H9 (cell line): ENCODE measurements at regions not wholly inside any gene's neighbourhood (a gene's known extent, or its start where the extent isn't known, plus 50 kb on each side); places are given as distances from the start of the nearest gene placed in this dataset.

Experiments
- DNase-seq: peaks from one replicate; pipeline ENCODE4 v3.0.0-alpha.2; 2017
- H2AFZ ChIP-seq: one replicate; pipeline ENCODE4 v1.6.1; 2013; ENCODE audit warnings: mild to moderate bottlenecking, low read length, control low read depth, moderate library complexity
- H2AK5ac ChIP-seq: 2 replicates; pipeline ENCODE4 v1.6.1; 2013; ENCODE audit warnings: low read length, control low read depth, mixed read lengths; ENCODE audit not compliant: insufficient read length
- H2BK120ac ChIP-seq: one replicate; pipeline ENCODE4 v1.6.1; 2013; ENCODE audit warnings: low read depth, mild to moderate bottlenecking, low read length, control low read depth, inconsistent platforms; ENCODE audit not compliant: poor library complexity, severe bottlenecking
- H2BK12ac ChIP-seq: 2 replicates; pipeline ENCODE4 v1.6.1; 2013; ENCODE audit warnings: low read length, control low read depth, mixed read lengths, low read depth; ENCODE audit not compliant: insufficient read length
- H2BK15ac ChIP-seq: 2 replicates; pipeline ENCODE4 v1.6.1; 2013; ENCODE audit warnings: low read depth, low read length, control low read depth
- H2BK20ac ChIP-seq: one replicate; pipeline ENCODE4 v1.6.1; 2013; ENCODE audit warnings: low read depth, mild to moderate bottlenecking, low read length, control low read depth, inconsistent platforms; ENCODE audit not compliant: poor library complexity, severe bottlenecking
- H2BK5ac ChIP-seq: 2 replicates; pipeline ENCODE4 v1.6.1; 2013; ENCODE audit warnings: low read length, control low read depth, mixed read lengths; ENCODE audit not compliant: insufficient read length
- H3K14ac ChIP-seq: 2 replicates; pipeline ENCODE4 v1.6.1; 2013; ENCODE audit warnings: low read length, control low read depth; ENCODE audit not compliant: insufficient read depth
- H3K18ac ChIP-seq: 2 replicates; pipeline ENCODE4 v1.6.1; 2013; ENCODE audit warnings: low read depth, mild to moderate bottlenecking, mixed read lengths, low read length, control low read depth; ENCODE audit not compliant: insufficient read length
- H3K23ac ChIP-seq: 2 replicates; pipeline ENCODE4 v1.6.1; 2013; ENCODE audit warnings: low read length, control low read depth, mixed read lengths, low read depth; ENCODE audit not compliant: insufficient read length
- H3K23me2 ChIP-seq: 2 replicates; pipeline ENCODE4 v1.6.1; 2013; ENCODE audit warnings: low read depth, mild to moderate bottlenecking, mixed read lengths, low read length, control low read depth; ENCODE audit not compliant: insufficient read length, poor library complexity, severe bottlenecking
- H3K27ac ChIP-seq: 2 replicates; pipeline ENCODE4 v1.5.1; 2013; ENCODE audit warnings: low read length, control low read depth, mixed read lengths, low read depth; ENCODE audit not compliant: insufficient read length
- H3K27me3 ChIP-seq: 2 replicates; pipeline ENCODE4 v1.6.1; 2013; ENCODE audit warnings: low read length, control low read depth, inconsistent platforms; ENCODE audit not compliant: insufficient read depth
- H3K4ac ChIP-seq: 2 replicates; pipeline ENCODE4 v1.6.1; 2013; ENCODE audit warnings: low read depth, mild to moderate bottlenecking, control low read depth, inconsistent platforms, low read length, moderate library complexity
- H3K4me1 ChIP-seq: 2 replicates; pipeline ENCODE4 v1.6.1; 2013; ENCODE audit warnings: low read length, control low read depth, inconsistent platforms; ENCODE audit not compliant: insufficient read depth
- H3K4me2 ChIP-seq: 2 replicates; pipeline ENCODE4 v1.6.1; 2013; ENCODE audit warnings: low read length, control low read depth, mixed read lengths; ENCODE audit not compliant: insufficient read length, insufficient read depth
- H3K56ac ChIP-seq: 2 replicates; pipeline ENCODE4 v1.6.1; 2013; ENCODE audit warnings: low read depth, mild to moderate bottlenecking, mixed read lengths, low read length, control low read depth; ENCODE audit not compliant: insufficient read length
- H3K79me1 ChIP-seq: 2 replicates; pipeline ENCODE4 v1.6.1; 2013; ENCODE audit warnings: low read depth, mild to moderate bottlenecking, moderate library complexity, low read length, control low read depth, inconsistent platforms; ENCODE audit not compliant: insufficient read depth, poor library complexity, severe bottlenecking
- H3K79me2 ChIP-seq: 2 replicates; pipeline ENCODE4 v1.6.1; 2013; ENCODE audit warnings: low read length, control low read depth, inconsistent platforms; ENCODE audit not compliant: insufficient read depth
- H3K9ac ChIP-seq: 2 replicates; pipeline ENCODE4 v1.6.1; 2013; ENCODE audit warnings: low read length, control low read depth, mixed read lengths; ENCODE audit not compliant: insufficient read length; ENCODE audit errors: extremely low read depth
- H3K9me3 ChIP-seq: one replicate; pipeline ENCODE4 v1.6.1; 2013; ENCODE audit warnings: low read depth, low read length, inconsistent platforms; ENCODE audit not compliant: control insufficient read depth
- H3T11ph ChIP-seq: one replicate; pipeline ENCODE4 v1.6.1; 2013; ENCODE audit warnings: mild to moderate bottlenecking, low read length, control low read depth, inconsistent platforms
- H4K20me1 ChIP-seq: one replicate; pipeline ENCODE4 v1.6.1; 2013; ENCODE audit not compliant: control insufficient read depth, insufficient read length, insufficient read depth
- H4K5ac ChIP-seq: 2 replicates; pipeline ENCODE4 v1.6.1; 2013; ENCODE audit warnings: low read depth, mild to moderate bottlenecking, mixed read lengths, low read length, control low read depth; ENCODE audit not compliant: insufficient read length
- H4K8ac ChIP-seq: replicated peaks from 2 replicates; pipeline ENCODE4 v1.6.1; 2013; ENCODE audit warnings: low read length, control low read depth, mixed read lengths, low read depth; ENCODE audit not compliant: insufficient read length
- H4K91ac ChIP-seq: 2 replicates; pipeline ENCODE4 v1.6.1; 2013; ENCODE audit warnings: low read depth, mild to moderate bottlenecking, moderate library complexity, mixed read lengths, low read length, control low read depth; ENCODE audit not compliant: insufficient read length
- H3K27ac Mint-ChIP-seq, 3 experiments: 2 replicates in 2 of 3; 3 replicates in 1 of 3; pipeline ENCODE4 v1.8.0; 2020 to 2021; ENCODE audit warnings: mixed read lengths in 3 of 3, mild to moderate bottlenecking in 1 of 3, moderate library complexity in 1 of 3
- H3K27me3 Mint-ChIP-seq: 2 replicates; pipeline ENCODE4 v1.8.0; 2021; ENCODE audit warnings: low read depth, mild to moderate bottlenecking, moderate library complexity, mixed read lengths
- H3K36me3 Mint-ChIP-seq, 3 experiments: 2 replicates in 2 of 3; 3 replicates in 1 of 3; pipeline ENCODE4 v1.8.0; 2020 to 2021; ENCODE audit warnings: low read depth in 3 of 3, mixed read lengths in 3 of 3; ENCODE audit not compliant: insufficient read depth in 1 of 3
- H3K4me1 Mint-ChIP-seq, 2 experiments: 2 replicates each; pipeline ENCODE4 v1.8.0; 2020; ENCODE audit warnings: mixed read lengths in 2 of 2
- H3K4me3 Mint-ChIP-seq, 2 experiments: 2 replicates in 1 of 2; 3 replicates in 1 of 2; pipeline ENCODE4 v1.8.0; 2020 to 2021; ENCODE audit warnings: mild to moderate bottlenecking in 2 of 2, mixed read lengths in 2 of 2, moderate library complexity in 1 of 2
- H3K9me3 Mint-ChIP-seq, 2 experiments: 2 replicates in 1 of 2; 3 replicates in 1 of 2; pipeline ENCODE4 v1.8.0; 2020; ENCODE audit warnings: mild to moderate bottlenecking in 2 of 2, mixed read lengths in 2 of 2, moderate library complexity in 1 of 2
- TF ChIP-seq, protein P1 (sequence below): fragments of 200-600 bp; sonication (generic); conservative IDR thresholded peaks from 3 replicates; pipeline ENCODE4 v1.8.0; 2021; ENCODE audit warnings: antibody characterized with exemption, mild to moderate bottlenecking

DNA sequence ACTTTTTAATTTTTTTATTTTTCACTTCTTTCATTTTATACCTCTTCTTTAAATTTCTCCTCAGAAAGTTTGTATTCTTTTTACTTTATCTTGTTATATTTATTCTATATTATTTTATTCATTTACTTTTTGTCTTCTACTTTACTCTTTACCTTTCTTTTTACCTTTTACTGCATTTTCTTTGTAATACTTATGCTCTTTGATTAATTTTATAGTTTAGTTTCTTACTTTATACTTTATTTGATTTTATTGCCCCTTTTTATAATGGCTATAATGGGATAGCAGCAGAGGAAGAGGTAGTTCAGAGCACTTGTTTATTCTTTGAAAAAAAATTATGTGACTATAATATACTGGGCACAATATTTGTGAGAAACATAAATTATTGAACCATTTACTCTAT lies 542.6 kb upstream of the SPRY2 start:
- H2BK15ac ChIP-seq = no peak overlapping the region
- no peak overlapping the region for H3K56ac ChIP-seq
- H3K4me1 ChIP-seq = peaks cover 3% of the 10 kb centered on the region; the same call in 1 of the 2 replicates
- Mint-ChIP-seq H3K36me3 (no peaks in the 10 kb centered on the region; a peak in 1 of 7 replicates), H3K4me3 (no peak overlapping the region), H3K27ac (no peak overlapping the region), H3K9me3 (no peaks in the 10 kb centered on the region), H3K4me1 (peaks cover 6 to 7% of the 10 kb centered on the region in 2 experiments), H3K27me3 (no peaks in the 10 kb centered on the region; the same call in 1 of the 2 replicates)
- H3K27me3 ChIP-seq = no peaks in the 10 kb centered on the region; the same call in 1 of the 2 replicates
- H3K9me3 ChIP-seq = no peaks in the 10 kb centered on the region
- no peak overlapping the region for H3K27ac ChIP-seq
- H4K91ac ChIP-seq = no peak overlapping the region
- H4K8ac ChIP-seq = no peak overlapping the region
- H3K23ac ChIP-seq = no peak overlapping the region
- H2BK20ac ChIP-seq = no peak overlapping the region
- no peak overlapping the region for H3T11ph ChIP-seq
- H2BK120ac ChIP-seq = no peak overlapping the region
- no peak overlapping the region for H3K14ac ChIP-seq
- H3K18ac ChIP-seq = no peak overlapping the region
- H2AFZ ChIP-seq = no peak overlapping the region
- no peak overlapping the region for H3K4ac ChIP-seq
- no peak overlapping the region for H3K9ac ChIP-seq
- H2AK5ac ChIP-seq = no peak overlapping the region
- H4K20me1 ChIP-seq = no peaks in the 10 kb centered on the region
- no peaks in the 10 kb centered on the region for H3K79me1 ChIP-seq
- DNase-seq = no peak
- H2BK5ac ChIP-seq = no peak overlapping the region
- TF ChIP-seq, protein P1, sequence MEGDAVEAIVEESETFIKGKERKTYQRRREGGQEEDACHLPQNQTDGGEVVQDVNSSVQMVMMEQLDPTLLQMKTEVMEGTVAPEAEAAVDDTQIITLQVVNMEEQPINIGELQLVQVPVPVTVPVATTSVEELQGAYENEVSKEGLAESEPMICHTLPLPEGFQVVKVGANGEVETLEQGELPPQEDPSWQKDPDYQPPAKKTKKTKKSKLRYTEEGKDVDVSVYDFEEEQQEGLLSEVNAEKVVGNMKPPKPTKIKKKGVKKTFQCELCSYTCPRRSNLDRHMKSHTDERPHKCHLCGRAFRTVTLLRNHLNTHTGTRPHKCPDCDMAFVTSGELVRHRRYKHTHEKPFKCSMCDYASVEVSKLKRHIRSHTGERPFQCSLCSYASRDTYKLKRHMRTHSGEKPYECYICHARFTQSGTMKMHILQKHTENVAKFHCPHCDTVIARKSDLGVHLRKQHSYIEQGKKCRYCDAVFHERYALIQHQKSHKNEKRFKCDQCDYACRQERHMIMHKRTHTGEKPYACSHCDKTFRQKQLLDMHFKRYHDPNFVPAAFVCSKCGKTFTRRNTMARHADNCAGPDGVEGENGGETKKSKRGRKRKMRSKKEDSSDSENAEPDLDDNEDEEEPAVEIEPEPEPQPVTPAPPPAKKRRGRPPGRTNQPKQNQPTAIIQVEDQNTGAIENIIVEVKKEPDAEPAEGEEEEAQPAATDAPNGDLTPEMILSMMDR = no peak
- no peaks in the 10 kb centered on the region for H3K23me2 ChIP-seq
- no peaks in the 10 kb centered on the region for H3K79me2 ChIP-seq
- no peak overlapping the region for H3K4me2 ChIP-seq
- H2BK12ac ChIP-seq = no peak overlapping the region
- H4K5ac ChIP-seq = no peak overlapping the region
